COR-L47 (cell line): ENCODE measurements at regions not wholly inside any gene's neighbourhood (a gene's known extent, or its start where the extent isn't known, plus 50 kb on each side); places are given as distances from the start of the nearest gene placed in this dataset.

ENCODE experiments used
- DNase-seq: peaks from one replicate; lab custom pipeline; 2025; lab: John Stamatoyannopoulos, UW

- no peak for DNase-seq
These were observed 209.8 kb upstream of the POU2AF2 start for GRCh38 chr11:111035746-111036145.

- no peak for DNase-seq
These were observed 219.3 kb upstream of the POU2AF2 start for GRCh38 chr11:111026241-111026640.

- DNase-seq: no peak
These were observed 224.4 kb upstream of the POU2AF2 start for GRCh38 chr11:111021131-111021530.

GRCh38 chr11:111019871-111020670 lies 225.5 kb upstream of the POU2AF2 start:
- no peak for DNase-seq

- DNase-seq: no peak
These were observed 226.1 kb upstream of the POU2AF2 start for GRCh38 chr11:111019451-111019850.

GRCh38 chr11:111018566-111018965 lies 227.0 kb upstream of the POU2AF2 start:
- DNase-seq: no peak

- no peak for DNase-seq
These were observed 233.0 kb upstream of the POU2AF2 start for GRCh38 chr11:111012491-111012890.

- DNase-seq: no peak
These were observed 234.3 kb upstream of the POU2AF2 start for GRCh38 chr11:111011275-111011594.

GRCh38 chr11:111010391-111011274 lies 234.9 kb upstream of the POU2AF2 start:
- DNase-seq: no peak

GRCh38 chr11:111006227-111006626 lies 239.3 kb upstream of the POU2AF2 start:
- DNase-seq: no peak

- DNase-seq: no peak
These were observed 243.4 kb upstream of the POU2AF2 start for GRCh38 chr11:111001986-111002611.

GRCh38 chr11:111001081-111001430 lies 244.5 kb upstream of the POU2AF2 start:
- DNase-seq: no peak

GRCh38 chr11:111000400-111001080 lies 245.0 kb upstream of the POU2AF2 start:
- no peak for DNase-seq

- DNase-seq: no peak
These were observed 253.0 kb upstream of the POU2AF2 start for GRCh38 chr11:110992481-110992880.

- DNase-seq: no peak
These were observed 253.7 kb upstream of the POU2AF2 start for GRCh38 chr11:110991661-110992355.

GRCh38 chr11:110990311-110990710 lies 255.2 kb upstream of the POU2AF2 start:
- DNase-seq: no peak

GRCh38 chr11:110989428-110990133 lies 255.9 kb upstream of the POU2AF2 start:
- DNase-seq: no peak

- no peak for DNase-seq
These were observed 256.9 kb upstream of the POU2AF2 start for GRCh38 chr11:110988671-110989070.

- DNase-seq: no peak
These were observed 259.5 kb upstream of the POU2AF2 start for GRCh38 chr11:110986016-110986415.

- DNase-seq: no peak
These were observed 260.0 kb upstream of the POU2AF2 start for GRCh38 chr11:110985547-110985946.

GRCh38 chr11:110984693-110985092 lies 260.8 kb upstream of the POU2AF2 start:
- no peak for DNase-seq
